GM23338 (cell line): ENCODE measurements at regions not wholly inside any gene's neighbourhood (a gene's known extent, or its start where the extent isn't known, plus 50 kb on each side); places are given as distances from the start of the nearest gene placed in this dataset.

ENCODE experiments used
- CREB1 ChIP-seq: fragments of 250-450 bp; sonication (Bioruptor Pico); IDR thresholded peaks from 2 replicates; pipeline ENCODE4 v1.5.0; 2020; ENCODE audit warnings: low read depth, mild to moderate bottlenecking, moderate library complexity
- CTCF ChIP-seq, 2 experiments: fragments of 200-600 bp in 1 of 2; sonication (generic) in 1 of 2; conservative IDR thresholded peaks; 2 replicates each; pipeline versions ENCODE4 v1.5.1 to v1.6.1; 2016 to 2017; ENCODE audit warnings: antibody characterized with exemption in 2 of 2, low read depth in 2 of 2, mild to moderate bottlenecking in 2 of 2, moderate library complexity in 1 of 2
- ETS1 ChIP-seq: IDR thresholded peaks from 2 replicates; pipeline ENCODE4 v1.6.1; 2016; ENCODE audit warnings: antibody characterized with exemption
- EZH2 ChIP-seq: fragments of 200-600 bp; sonication (generic); IDR thresholded peaks from one replicate; pipeline ENCODE4 v1.8.0; 2017; ENCODE audit warnings: antibody characterized with exemption, mild to moderate bottlenecking, low read depth; ENCODE audit not compliant: unreplicated experiment
- EZH2phosphoT487 ChIP-seq: fragments of 200-600 bp; sonication (generic); IDR thresholded peaks from one replicate; pipeline ENCODE4 v1.8.1; 2018; ENCODE audit warnings: antibody characterized with exemption; ENCODE audit not compliant: unreplicated experiment
- JUNB ChIP-seq: IDR thresholded peaks from one replicate; pipeline ENCODE4 v1.6.1; 2016; ENCODE audit warnings: antibody characterized with exemption; ENCODE audit not compliant: unreplicated experiment
- POLR2AphosphoS5 ChIP-seq: IDR thresholded peaks from 2 replicates; pipeline ENCODE4 v1.6.1; 2016; ENCODE audit warnings: antibody characterized with exemption, low read depth
- REST ChIP-seq: IDR thresholded peaks from one replicate; pipeline ENCODE4 v1.6.1; 2018; ENCODE audit warnings: antibody characterized with exemption; ENCODE audit not compliant: unreplicated experiment
- ZNF114 ChIP-seq: fragments of 250-450 bp; sonication (Bioruptor Pico); IDR thresholded peaks from 2 replicates; pipeline ENCODE4 v1.5.0; 2020; ENCODE audit warnings: mild to moderate bottlenecking, moderate library complexity
- ZNF331 ChIP-seq: fragments of 250-450 bp; sonication (Bioruptor Pico); IDR thresholded peaks from 2 replicates; pipeline ENCODE4 v1.5.0; 2020; ENCODE audit warnings: low read depth, mild to moderate bottlenecking, moderate library complexity

- TF ChIP-seq CTCF (conservative IDR thresholded peaks at IDR 0.05; ENCODE audit: low read depth in 2 of 2) = no peak
- no peak for TF ChIP-seq POLR2AphosphoS5
- TF ChIP-seq ZNF331 (CRISPR knock-in tag) = no peak
- TF ChIP-seq EZH2 = no peak
- no peak for TF ChIP-seq ETS1
- no peak for TF ChIP-seq EZH2phosphoT487
- no peak for TF ChIP-seq JUNB
- TF ChIP-seq ZNF114 = no peak
- TF ChIP-seq REST = no peak
- no peak for TF ChIP-seq CREB1 (CRISPR knock-in tag)
Observed at GRCh38 chr6:60668428-60668827, 1617.6 kb downstream of the KHDRBS2 start.
